ENCODE measurements at regions not wholly inside any gene's neighbourhood (a gene's known extent, or its start where the extent isn't known, plus 50 kb on each side); places are given as distances from the start of the nearest gene placed in this dataset.

GRCh38 chr18:49685231-49685942 is 123.5 kb downstream of the LIPG start:
- TF ChIP-seq POLR2A (IDR thresholded peaks at IDR 0.05) (no peak), CTCF (IDR thresholded peaks at IDR 0.05) (no peak)
